NCI-H526 (cell line): ENCODE measurements at regions not wholly inside any gene's neighbourhood (a gene's known extent, or its start where the extent isn't known, plus 50 kb on each side); places are given as distances from the start of the nearest gene placed in this dataset.
"Not testable (repeated sequence)": the region's sequence is repeated elsewhere in the genome, so short reads cannot be mapped to it uniquely, and the experiment has no call there.

Experiments used
- DNase-seq, 2 experiments: peaks; one replicate each; lab custom pipeline; 2025; lab: John Stamatoyannopoulos, UW

DNA sequence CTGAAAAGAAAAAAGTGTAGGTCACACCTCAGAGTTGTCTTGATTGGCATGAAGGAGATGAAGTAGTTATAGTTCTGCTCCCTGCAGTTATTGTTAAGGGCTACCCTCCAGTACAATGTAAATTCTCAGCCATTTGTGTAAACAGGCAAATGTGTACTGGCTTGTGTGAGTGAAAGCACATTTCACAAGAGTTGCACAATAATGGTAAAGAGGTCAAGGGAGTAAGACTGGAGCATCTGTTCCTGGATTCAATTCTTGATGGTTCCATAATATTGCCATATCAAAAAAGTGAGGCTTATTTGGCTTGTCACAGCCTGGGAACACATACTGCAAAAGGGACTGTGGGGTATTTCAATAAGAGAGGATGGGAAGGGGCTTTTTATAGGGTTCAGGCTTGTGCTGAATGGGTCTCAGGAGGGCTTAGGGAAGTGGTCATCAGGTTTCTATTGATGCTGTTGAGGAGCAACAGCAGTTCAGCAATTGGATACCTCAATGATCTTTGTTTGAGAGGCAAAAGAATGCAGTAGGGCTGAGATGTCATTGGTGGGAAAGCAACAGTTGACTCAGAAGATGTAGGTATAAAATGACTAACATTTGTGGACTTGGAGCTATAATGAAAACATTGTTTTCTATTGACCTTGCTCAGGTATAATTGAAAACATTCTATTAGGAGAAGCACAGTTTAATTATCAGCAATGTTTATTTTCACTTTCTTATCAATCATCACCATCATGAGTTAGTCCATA lies 402.6 kb downstream of the BCKDHB start:
- peak; percentile 80 to 82 for DNase-seq

GRCh38 chr6:80504882-80505281 lies 398.4 kb downstream of the BCKDHB start:
- no peak for DNase-seq

DNA sequence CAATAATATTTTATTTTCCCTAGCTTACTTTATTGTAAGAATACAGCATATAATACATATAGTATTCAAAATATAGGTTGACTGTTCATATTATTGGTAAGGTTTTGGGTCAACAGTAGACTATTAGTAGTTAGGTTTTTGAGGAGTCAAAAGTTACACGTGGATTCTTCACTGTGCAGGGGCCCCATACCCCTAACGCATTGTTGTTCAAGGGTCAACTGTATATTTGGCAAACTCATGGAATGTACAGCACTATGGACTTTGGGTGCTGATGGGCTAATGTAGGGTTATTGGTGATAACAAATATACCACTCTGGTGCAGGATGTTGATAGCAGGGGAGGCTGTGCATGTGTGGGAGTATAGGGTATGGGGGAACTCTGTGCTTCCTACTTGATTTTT lies 397.2 kb downstream of the BCKDHB start:
- DNase-seq, result no peak

DNA sequence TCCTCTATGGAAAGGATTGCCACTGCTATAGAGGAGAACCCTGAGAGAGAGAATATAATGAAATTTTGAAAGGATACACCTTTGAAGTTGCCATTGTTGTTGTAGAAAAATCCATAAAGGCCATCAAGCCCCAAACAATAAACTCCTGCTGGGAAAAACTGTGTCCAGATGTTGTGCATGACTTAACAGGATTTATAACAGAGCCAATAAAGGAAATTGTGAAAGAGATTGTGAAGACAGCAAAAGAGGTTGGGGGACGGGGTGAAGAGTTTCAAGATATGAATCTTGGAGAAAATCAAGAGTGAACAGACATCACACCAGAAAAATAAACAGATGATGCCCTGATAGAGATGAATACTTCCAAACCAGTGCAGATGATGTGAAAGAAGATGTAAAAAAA lies 396.4 kb downstream of the BCKDHB start:
- DNase-seq, result no peak

GRCh38 chr6:80501636-80502035 lies 395.2 kb downstream of the BCKDHB start:
- no peak for DNase-seq

DNA sequence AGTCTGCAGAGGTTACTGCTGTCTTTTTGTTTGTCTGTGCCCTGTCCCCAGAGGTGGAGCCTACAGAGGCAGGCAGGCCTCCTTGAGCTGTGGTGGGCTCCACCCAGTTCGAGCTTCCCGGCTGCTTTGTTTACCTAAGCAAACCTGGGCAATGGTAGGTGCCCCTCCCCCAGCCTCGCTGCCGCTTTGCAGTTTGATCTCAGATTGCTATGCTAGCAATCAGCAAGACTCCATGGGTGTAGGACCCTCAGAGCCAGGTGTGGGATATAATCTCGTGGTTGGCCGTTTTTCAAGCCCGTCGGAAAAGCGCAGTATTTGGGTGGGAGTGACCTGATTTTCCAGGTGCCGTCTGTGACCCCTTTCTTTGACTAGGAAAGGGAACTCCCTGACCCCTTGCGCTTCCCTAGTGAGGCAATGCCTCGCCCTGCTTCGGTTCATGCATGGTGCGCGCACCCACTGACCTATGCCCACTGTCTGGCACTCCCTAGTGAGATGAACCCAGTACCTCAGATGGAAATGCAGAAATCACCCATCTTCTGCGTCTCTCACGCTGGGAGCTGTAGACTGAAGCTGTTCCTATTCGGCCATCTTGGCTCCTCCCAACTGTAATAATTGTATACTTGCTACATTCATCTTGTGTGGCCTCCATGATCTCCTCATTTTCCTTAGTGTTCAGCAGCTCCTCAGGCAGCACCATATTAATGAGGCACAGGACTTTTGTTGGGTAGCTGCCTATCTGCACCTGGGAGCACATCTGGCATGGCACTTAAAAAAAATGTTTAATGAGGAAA lies 391.4 kb downstream of the BCKDHB start:
- DNase-seq, result peak; percentile 57 to 69

DNA sequence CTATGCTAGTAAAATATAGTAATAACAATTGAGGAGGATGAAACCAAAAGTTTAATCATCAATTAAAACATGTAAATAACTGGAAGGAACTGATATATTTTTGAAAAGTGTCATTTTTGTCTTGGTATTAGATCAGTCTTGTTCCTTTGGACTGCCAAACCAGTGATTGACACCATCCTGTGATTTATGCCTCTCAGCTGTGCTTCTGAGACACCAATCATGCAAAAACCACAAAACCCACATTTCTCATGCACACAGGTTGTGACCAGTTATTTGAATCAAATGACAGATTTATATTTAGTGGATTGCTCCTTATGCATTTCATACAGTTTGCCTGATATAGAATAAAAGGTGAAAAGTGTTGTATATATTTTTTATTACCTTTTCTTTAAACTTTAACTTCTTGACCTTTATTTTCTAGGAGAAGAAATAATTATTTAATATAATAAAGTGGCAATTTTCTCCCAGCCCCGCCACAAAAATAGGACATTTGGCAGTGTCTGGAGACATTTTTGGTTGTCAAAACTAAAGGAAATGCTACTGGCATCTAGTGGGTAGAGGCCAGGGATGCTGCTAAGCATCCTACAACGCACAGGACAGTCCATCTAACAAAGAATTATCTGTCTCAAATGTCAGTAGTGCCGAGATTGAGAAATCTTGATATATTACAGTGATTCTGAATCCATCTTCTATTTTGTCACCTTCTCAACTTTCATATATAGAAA lies 383.6 kb downstream of the BCKDHB start:
- DNase-seq, result no peak

- no peak for DNase-seq
These were observed 381.7 kb downstream of the BCKDHB start for GRCh38 chr6:80488190-80488589.

DNA sequence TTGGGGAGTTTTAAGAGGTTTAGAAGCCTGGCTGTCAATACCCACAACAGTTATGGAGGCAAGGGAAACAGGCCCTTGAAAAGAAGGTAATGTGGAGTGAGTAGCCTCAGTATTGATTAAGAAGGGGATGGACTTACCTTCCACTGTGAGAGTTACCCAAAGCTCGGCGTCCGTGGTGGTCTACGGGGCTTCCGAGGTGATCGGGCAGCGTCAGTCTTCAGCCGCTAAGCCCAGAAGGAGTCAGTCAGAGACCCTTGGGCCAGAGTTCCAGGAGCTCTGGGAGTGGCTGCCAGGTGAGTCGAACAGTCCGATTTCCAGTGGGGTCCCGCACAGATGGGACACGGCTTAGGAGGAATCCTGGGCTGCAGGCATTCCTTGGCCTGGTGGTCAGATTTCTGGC lies 379.0 kb downstream of the BCKDHB start:
- DNase-seq, result not testable (repeated sequence)

DNA sequence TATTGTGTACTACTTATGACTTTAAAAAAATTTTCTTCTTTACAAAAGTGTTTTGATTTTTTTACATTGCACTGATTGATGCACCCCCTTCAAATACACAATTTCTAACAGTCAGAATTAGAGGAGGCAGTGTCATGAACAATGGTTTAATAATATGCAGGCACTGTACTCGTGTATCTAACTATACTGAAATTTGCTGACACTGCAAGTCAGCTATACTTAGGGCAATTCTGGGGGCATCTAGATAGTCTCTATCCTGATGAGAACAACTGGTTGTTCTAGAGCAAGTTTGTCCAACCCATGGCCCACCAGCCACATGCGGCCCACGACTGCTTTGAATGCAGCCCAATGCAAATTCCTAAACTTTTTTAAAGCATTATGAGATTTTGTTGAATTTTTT lies 375.6 kb downstream of the BCKDHB start:
- DNase-seq, result no peak

- no peak for DNase-seq
These were observed 374.1 kb downstream of the BCKDHB start for GRCh38 chr6:80480421-80481157.

GRCh38 chr6:80478030-80478429 lies 371.6 kb downstream of the BCKDHB start:
- no peak for DNase-seq

- no peak for DNase-seq
These were observed 371.1 kb downstream of the BCKDHB start for GRCh38 chr6:80477591-80477990.

- DNase-seq, result no peak
These were observed 365.8 kb downstream of the BCKDHB start for GRCh38 chr6:80472271-80472670.

GRCh38 chr6:80469977-80470376 lies 363.5 kb downstream of the BCKDHB start:
- no peak for DNase-seq

GRCh38 chr6:80468398-80468797 lies 361.9 kb downstream of the BCKDHB start:
- peak in 1 of 2 experiments; percentile 51 for DNase-seq

DNA sequence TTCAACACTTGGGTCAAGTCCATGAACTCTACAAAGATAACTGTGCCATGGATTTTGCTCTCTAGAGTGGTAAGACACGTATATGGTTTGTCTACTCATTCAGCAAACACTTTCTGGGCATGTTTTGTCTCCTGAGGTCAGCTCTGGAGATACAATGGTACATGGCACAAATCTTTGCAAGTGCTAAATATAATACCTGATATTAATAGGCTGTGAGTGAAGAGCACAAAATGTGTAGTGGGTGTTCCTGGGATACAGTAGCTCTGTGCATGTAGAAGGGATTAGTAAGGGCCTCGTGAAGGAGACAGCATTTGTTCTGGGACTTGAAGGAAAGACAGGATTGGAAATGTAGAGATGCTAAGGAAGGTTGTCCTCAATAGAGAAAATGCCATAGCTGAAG lies 360.9 kb downstream of the BCKDHB start:
- no peak for DNase-seq

- no peak for DNase-seq
These were observed 360.5 kb downstream of the BCKDHB start for GRCh38 chr6:80466981-80467380.

DNA sequence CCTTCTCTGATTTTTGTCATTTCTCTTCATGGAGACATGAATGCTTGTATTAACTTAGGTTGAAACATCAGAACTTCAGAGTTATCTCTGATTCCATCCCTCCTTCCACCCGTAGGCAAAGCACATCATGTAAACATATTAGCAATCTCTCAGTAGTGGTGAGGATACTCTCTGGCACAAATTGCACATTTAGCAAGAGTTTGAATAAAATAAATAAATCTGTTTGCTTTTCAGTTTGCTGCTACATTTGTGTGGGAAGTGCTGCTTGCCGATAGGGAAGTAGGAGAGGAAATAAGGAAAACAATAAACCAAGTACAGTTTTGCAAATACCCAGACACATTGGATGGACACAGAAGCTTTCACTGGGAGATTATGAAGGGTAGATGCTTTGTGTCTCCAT lies 359.0 kb downstream of the BCKDHB start:
- DNase-seq, result no peak

DNA sequence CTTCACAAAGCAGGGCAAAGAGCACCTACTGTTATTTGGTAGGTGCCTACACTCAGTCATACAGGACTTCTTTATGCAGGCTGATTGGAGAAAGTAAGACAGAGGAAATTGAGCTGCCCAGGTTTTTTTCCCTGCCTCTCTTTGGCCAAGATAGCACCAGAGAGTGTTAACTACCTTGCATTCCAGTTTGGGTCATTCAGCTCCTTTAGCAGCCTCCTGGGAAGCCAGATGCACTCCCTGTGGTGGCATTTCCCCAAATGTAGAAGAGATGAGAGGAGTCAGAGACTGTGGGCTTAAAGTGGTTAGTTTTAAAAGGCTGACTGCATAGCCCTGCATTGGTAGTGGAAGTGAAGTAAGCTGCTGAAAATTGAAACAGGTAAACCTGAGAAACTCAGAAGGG lies 358.4 kb downstream of the BCKDHB start:
- no peak for DNase-seq

DNA sequence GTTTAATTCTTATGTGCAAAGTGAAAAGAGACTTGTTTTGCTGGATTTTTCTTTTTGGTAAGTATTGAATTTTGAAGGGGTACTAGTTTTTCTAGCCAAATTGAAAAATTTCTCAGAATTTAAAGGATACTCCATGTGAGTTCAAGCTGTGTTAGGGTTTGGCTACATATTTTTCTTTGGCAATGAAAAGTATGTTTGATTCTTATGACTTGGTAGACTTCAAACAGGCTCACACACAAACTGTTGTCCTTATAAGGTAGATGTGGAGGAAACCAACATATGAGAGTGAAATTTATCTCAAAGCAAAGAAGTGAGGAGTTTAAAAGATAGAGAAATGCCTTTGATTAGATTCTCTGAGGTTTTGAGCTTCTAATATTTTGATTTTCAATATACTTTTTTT lies 356.7 kb downstream of the BCKDHB start:
- no peak for DNase-seq

GRCh38 chr6:80460257-80460865 lies 353.9 kb downstream of the BCKDHB start:
- DNase-seq, result no peak
